ENCODE measurements at regions not wholly inside any gene's neighbourhood (a gene's known extent, or its start where the extent isn't known, plus 50 kb on each side); places are given as distances from the start of the nearest gene placed in this dataset.

- Histone ChIP-seq H3K27me3 (replicated peaks in 1 of 2; ENCODE audit: control insufficient read depth in 2 of 2, insufficient read depth in 2 of 2, low read length in 1 of 2) (peaks cover 0 to 5% of the 10 kb centered on the region in 2 experiments; a peak in 1 of 4 replicates), H3K9me3 (replicated peaks; ENCODE audit: control insufficient read depth, insufficient read depth, low read length) (no peaks in the 10 kb centered on the region), H4K20me1 (ENCODE audit: control insufficient read depth, insufficient read depth) (no peaks in the 10 kb centered on the region), H3K4me3 (no peak overlapping the region), H3K27ac (ENCODE audit: control insufficient read depth, insufficient read depth) (no peak overlapping the region), H2AFZ (ENCODE audit: control insufficient read depth, low read depth, low read length) (no peak overlapping the region), H3K36me3 (ENCODE audit: control insufficient read depth in 2 of 2, insufficient read depth in 2 of 2, low read length in 1 of 2) (no peaks in the 10 kb centered on the region), H3K9ac (ENCODE audit: control insufficient read depth, insufficient read depth, low read length) (no peak overlapping the region), H3K4me2 (ENCODE audit: control insufficient read depth, insufficient read depth) (no peak overlapping the region), H3K4me1 (ENCODE audit: control insufficient read depth, insufficient read depth, low read length) (no peaks in the 10 kb centered on the region), H3K79me2 (ENCODE audit: control insufficient read depth, insufficient read depth, low read length) (no peaks in the 10 kb centered on the region)
- FAIRE-seq, result no peak
- ChIA-PET RAD21 (ENCODE audit: unreplicated experiment) (no interaction called here), SMC1A (ENCODE audit: uncharacterized antibody, unreplicated experiment) (interaction anchor here (1.1 kb wide), 1 partner anchor 53 kb away, joined by 3 read pairs; no protein-coding TSS in a partner anchor), POLR2A (no interaction called here), CTCF (no interaction called here)
- no TSS peak for BruUV-seq (replicated peaks)
- intact Hi-C loops (cut with micrococcal nuclease; ENCODE audit: unreplicated experiment), result no loop called here
- WGBS (ENCODE audit: insufficient coverage, insufficient replicate concordance, low lambda C conversion rate, missing lambda C conversion rate), result 44% methylated on average over 3 of the region's 3 CpGs
- no peak for ATAC-seq
- in situ Hi-C loops (cut with MboI), result no loop called here
- DNase-seq (ENCODE audit: low read depth, low spot score), result no peak
- no peak for TF ChIP-seq DPF2 (IDR thresholded peaks at IDR 0.05)
- TF ChIP-seq BHLHE40 (IDR thresholded peaks at IDR 0.05; ENCODE audit: borderline replicate concordance in 1 of 2, low read depth in 2 of 2, low read length in 1 of 2), result no peak
- no peak for TF ChIP-seq RAD51 (IDR thresholded peaks at IDR 0.05)
- TF ChIP-seq GABPA (IDR thresholded peaks at IDR 0.05; ENCODE audit: low read depth), result no peak
- no peak for TF ChIP-seq PML (IDR thresholded peaks at IDR 0.05; ENCODE audit: low read length)
- no peak for TF ChIP-seq ETV6 (conservative IDR thresholded peaks at IDR 0.05 in 1 of 2, IDR thresholded peaks at IDR 0.05 in 1 of 2; ENCODE audit: borderline replicate concordance in 1 of 2, low read depth in 1 of 2)
- TF ChIP-seq, protein P1, sequence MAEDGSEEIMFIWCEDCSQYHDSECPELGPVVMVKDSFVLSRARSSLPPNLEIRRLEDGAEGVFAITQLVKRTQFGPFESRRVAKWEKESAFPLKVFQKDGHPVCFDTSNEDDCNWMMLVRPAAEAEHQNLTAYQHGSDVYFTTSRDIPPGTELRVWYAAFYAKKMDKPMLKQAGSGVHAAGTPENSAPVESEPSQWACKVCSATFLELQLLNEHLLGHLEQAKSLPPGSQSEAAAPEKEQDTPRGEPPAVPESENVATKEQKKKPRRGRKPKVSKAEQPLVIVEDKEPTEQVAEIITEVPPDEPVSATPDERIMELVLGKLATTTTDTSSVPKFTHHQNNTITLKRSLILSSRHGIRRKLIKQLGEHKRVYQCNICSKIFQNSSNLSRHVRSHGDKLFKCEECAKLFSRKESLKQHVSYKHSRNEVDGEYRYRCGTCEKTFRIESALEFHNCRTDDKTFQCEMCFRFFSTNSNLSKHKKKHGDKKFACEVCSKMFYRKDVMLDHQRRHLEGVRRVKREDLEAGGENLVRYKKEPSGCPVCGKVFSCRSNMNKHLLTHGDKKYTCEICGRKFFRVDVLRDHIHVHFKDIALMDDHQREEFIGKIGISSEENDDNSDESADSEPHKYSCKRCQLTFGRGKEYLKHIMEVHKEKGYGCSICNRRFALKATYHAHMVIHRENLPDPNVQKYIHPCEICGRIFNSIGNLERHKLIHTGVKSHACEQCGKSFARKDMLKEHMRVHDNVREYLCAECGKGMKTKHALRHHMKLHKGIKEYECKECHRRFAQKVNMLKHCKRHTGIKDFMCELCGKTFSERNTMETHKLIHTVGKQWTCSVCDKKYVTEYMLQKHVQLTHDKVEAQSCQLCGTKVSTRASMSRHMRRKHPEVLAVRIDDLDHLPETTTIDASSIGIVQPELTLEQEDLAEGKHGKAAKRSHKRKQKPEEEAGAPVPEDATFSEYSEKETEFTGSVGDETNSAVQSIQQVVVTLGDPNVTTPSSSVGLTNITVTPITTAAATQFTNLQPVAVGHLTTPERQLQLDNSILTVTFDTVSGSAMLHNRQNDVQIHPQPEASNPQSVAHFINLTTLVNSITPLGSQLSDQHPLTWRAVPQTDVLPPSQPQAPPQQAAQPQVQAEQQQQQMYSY (CRISPR knock-in tag; IDR thresholded peaks at IDR 0.05), result no peak
- no peak for TF ChIP-seq NFYA (IDR thresholded peaks at IDR 0.05; ENCODE audit: borderline replicate concordance, low read depth, low read length)
- TF ChIP-seq BCL11A (IDR thresholded peaks at IDR 0.05; ENCODE audit: low read depth, low read length), result no peak
- no peak for TF ChIP-seq TARDBP (IDR thresholded peaks at IDR 0.05; ENCODE audit: borderline replicate concordance)
- TF ChIP-seq, protein P2, sequence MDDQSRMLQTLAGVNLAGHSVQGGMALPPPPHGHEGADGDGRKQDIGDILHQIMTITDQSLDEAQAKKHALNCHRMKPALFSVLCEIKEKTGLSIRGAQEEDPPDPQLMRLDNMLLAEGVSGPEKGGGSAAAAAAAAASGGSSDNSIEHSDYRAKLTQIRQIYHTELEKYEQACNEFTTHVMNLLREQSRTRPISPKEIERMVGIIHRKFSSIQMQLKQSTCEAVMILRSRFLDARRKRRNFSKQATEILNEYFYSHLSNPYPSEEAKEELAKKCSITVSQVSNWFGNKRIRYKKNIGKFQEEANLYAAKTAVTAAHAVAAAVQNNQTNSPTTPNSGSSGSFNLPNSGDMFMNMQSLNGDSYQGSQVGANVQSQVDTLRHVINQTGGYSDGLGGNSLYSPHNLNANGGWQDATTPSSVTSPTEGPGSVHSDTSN (IDR thresholded peaks at IDR 0.05; ENCODE audit: insufficient replicate concordance, low read depth, low read length), result no peak
- no peak for TF ChIP-seq WRNIP1 (IDR thresholded peaks at IDR 0.05; ENCODE audit: borderline replicate concordance, low read depth, low read length)
- TF ChIP-seq ZZZ3 (IDR thresholded peaks at IDR 0.05; ENCODE audit: control insufficient read depth, insufficient read length, low read depth), result no peak
- TF ChIP-seq, protein P3, sequence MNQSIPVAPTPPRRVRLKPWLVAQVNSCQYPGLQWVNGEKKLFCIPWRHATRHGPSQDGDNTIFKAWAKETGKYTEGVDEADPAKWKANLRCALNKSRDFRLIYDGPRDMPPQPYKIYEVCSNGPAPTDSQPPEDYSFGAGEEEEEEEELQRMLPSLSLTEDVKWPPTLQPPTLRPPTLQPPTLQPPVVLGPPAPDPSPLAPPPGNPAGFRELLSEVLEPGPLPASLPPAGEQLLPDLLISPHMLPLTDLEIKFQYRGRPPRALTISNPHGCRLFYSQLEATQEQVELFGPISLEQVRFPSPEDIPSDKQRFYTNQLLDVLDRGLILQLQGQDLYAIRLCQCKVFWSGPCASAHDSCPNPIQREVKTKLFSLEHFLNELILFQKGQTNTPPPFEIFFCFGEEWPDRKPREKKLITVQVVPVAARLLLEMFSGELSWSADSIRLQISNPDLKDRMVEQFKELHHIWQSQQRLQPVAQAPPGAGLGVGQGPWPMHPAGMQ (IDR thresholded peaks at IDR 0.05; ENCODE audit: borderline replicate concordance), result no peak
- no peak for TF ChIP-seq PAX8 (IDR thresholded peaks at IDR 0.05)
- TF ChIP-seq KAT2A (conservative IDR thresholded peaks at IDR 0.05; ENCODE audit: control insufficient read depth, low read depth, low read length), result no peak
- TF ChIP-seq, protein P4, sequence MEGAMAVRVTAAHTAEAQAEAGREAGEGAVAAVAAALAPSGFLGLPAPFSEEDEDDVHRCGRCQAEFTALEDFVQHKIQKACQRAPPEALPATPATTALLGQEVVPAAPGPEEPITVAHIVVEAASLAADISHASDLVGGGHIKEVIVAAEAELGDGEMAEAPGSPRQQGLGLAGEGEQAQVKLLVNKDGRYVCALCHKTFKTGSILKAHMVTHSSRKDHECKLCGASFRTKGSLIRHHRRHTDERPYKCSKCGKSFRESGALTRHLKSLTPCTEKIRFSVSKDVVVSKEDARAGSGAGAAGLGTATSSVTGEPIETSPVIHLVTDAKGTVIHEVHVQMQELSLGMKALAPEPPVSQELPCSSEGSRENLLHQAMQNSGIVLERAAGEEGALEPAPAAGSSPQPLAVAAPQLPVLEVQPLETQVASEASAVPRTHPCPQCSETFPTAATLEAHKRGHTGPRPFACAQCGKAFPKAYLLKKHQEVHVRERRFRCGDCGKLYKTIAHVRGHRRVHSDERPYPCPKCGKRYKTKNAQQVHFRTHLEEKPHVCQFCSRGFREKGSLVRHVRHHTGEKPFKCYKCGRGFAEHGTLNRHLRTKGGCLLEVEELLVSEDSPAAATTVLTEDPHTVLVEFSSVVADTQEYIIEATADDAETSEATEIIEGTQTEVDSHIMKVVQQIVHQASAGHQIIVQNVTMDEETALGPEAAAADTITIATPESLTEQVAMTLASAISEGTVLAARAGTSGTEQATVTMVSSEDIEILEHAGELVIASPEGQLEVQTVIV (IDR thresholded peaks at IDR 0.05; ENCODE audit: borderline replicate concordance, partially characterized antibody), result no peak
Measured at GRCh38 chr5:125148706-125149105, 402.3 kb upstream of the ZNF608 start.

Data from GM12878 (cell line).